ENCODE measurements at regions not wholly inside any gene's neighbourhood (a gene's known extent, or its start where the extent isn't known, plus 50 kb on each side); places are given as distances from the start of the nearest gene placed in this dataset.
"Not testable (repeated sequence)": the region's sequence is repeated elsewhere in the genome, so short reads cannot be mapped to it uniquely, and the experiment has no call there.

GRCh38 chr13:55660264-55660663 is 1480.5 kb upstream of the PRR20A start:
- not testable (repeated sequence) for TF ChIP-seq CTCF (conservative IDR thresholded peaks at IDR 0.05; ENCODE audit: low read depth, low read length); EZH2 (IDR thresholded peaks at IDR 0.05; ENCODE audit: low read length, unreplicated experiment); EZH2phosphoT487 (IDR thresholded peaks at IDR 0.05; ENCODE audit: borderline replicate concordance, low read length)

Measured in PC-3 (cell line).